SU-DHL-6 (cell line): ENCODE measurements at regions not wholly inside any gene's neighbourhood (a gene's known extent, or its start where the extent isn't known, plus 50 kb on each side); places are given as distances from the start of the nearest gene placed in this dataset.

Experiments used
- H2AFZ ChIP-seq: fragments of 200-600 bp; sonication (generic); 2 replicates; pipeline ENCODE4 v1.6.1; 2014; ENCODE audit warnings: low read depth, mild to moderate bottlenecking, moderate library complexity, mixed read lengths, antibody characterized with exemption, low read length; ENCODE audit not compliant: severe bottlenecking
- H3F3A ChIP-seq: fragments of 200-600 bp; shearing (Covaris generic); 2 replicates; pipeline ENCODE4 v1.6.0; 2016; ENCODE audit warnings: antibody characterized with exemption, mild to moderate bottlenecking; ENCODE audit not compliant: insufficient read depth
- H3K27ac ChIP-seq: fragments of 200-600 bp; sonication (generic); 2 replicates; pipeline ENCODE4 v1.5.1; 2016; ENCODE audit warnings: low read depth, mild to moderate bottlenecking, low read length, moderate library complexity, mixed read lengths
- H3K27me3 ChIP-seq: fragments of 200-600 bp; sonication (generic), shearing (Covaris generic); 2 replicates; pipeline ENCODE4 v1.6.0; 2014; ENCODE audit warnings: mild to moderate bottlenecking, low read length
- H3K36me3 ChIP-seq: fragments of 200-600 bp; sonication (generic); 2 replicates; pipeline ENCODE4 v1.6.1; 2014; ENCODE audit warnings: mild to moderate bottlenecking, low read length, mixed read lengths
- H3K4me2 ChIP-seq: fragments of 300-600, 200-600 bp; shearing (Covaris generic), sonication (generic); 2 replicates; pipeline ENCODE4 v1.6.0; 2014; ENCODE audit warnings: low read length, low read depth, mild to moderate bottlenecking; ENCODE audit not compliant: poor library complexity, severe bottlenecking
- H3K4me3 ChIP-seq: fragments of 200-600 bp; sonication (generic); 2 replicates; pipeline ENCODE4 v1.5.1; 2014; ENCODE audit warnings: antibody characterized with exemption, low read length, mild to moderate bottlenecking, mixed read lengths; ENCODE audit not compliant: insufficient read depth, poor library complexity, severe bottlenecking
- H3K79me2 ChIP-seq: fragments of 200-600 bp; sonication (generic); 2 replicates; pipeline ENCODE4 v1.6.1; 2014; ENCODE audit warnings: mild to moderate bottlenecking, low read length, moderate library complexity; ENCODE audit not compliant: insufficient read depth
- H3K9ac ChIP-seq: fragments of 200-600 bp; sonication (generic); 2 replicates; pipeline ENCODE4 v1.7.0; 2014; ENCODE audit warnings: mild to moderate bottlenecking, low read length
- H3K9me2 ChIP-seq: fragments of 200-600 bp; sonication (generic); replicated peaks from 2 replicates; pipeline ENCODE4 v1.6.1; 2014; ENCODE audit warnings: low read length; ENCODE audit not compliant: insufficient read depth
- H3K9me3 ChIP-seq: fragments of 200-600 bp; sonication (generic); 2 replicates; pipeline ENCODE4 v1.6.1; 2014; ENCODE audit warnings: low read length, mixed read lengths; ENCODE audit not compliant: insufficient read depth
- H4K20me1 ChIP-seq: fragments of 200-600 bp; sonication (generic); 2 replicates; pipeline ENCODE4 v1.6.1; 2014; ENCODE audit warnings: low read depth, mild to moderate bottlenecking, antibody characterized with exemption, low read length, moderate library complexity, mixed read lengths
- CTCF ChIP-seq: fragments of 200-600 bp; sonication (generic); IDR thresholded peaks from one replicate; pipeline ENCODE4 v1.5.1; 2017; ENCODE audit warnings: antibody characterized with exemption, mild to moderate bottlenecking, low read length, moderate library complexity; ENCODE audit not compliant: insufficient read depth, poor library complexity, severe bottlenecking
- EZH2phosphoT487 ChIP-seq: fragments of 200-600 bp; sonication (generic), shearing (Covaris generic); conservative IDR thresholded peaks from 2 replicates; pipeline ENCODE4 v1.6.1; 2018; ENCODE audit warnings: mild to moderate bottlenecking, antibody characterized with exemption, low read length, moderate library complexity, mixed read lengths

DNA sequence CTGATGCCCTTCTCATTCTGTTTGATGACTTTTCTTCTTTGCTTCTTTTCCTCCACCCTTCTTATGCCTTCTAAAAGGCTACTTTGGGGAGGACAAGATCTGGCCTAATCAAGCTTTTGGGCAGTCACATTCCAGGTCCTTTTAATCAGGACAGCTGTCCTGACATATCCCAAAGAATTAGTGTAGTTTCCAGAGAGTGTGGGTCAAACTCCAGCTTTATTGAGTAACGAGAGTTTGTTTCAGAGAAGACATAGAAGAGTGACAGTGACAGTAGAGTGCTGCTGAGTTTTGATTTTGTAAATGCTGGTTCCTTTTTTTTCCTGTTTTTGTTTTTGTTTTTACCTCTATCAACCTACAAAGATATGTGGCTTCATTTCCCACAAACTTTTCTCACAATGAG is 158.4 kb upstream of the SESN3 start:
- no peaks in the 10 kb centered on the region for H3K27me3 ChIP-seq
- H3K36me3 ChIP-seq: no peaks in the 10 kb centered on the region
- no peaks in the 10 kb centered on the region for H3K79me2 ChIP-seq
- H2AFZ ChIP-seq: no peak overlapping the region
- H3K9me3 ChIP-seq: no peaks in the 10 kb centered on the region
- no peak overlapping the region for H3K4me3 ChIP-seq
- H3F3A ChIP-seq: no peaks in the 10 kb centered on the region
- no peaks in the 10 kb centered on the region for H4K20me1 ChIP-seq
- no peak overlapping the region for H3K4me2 ChIP-seq
- TF ChIP-seq CTCF (no peak), EZH2phosphoT487 (no peak)
- H3K9me2 ChIP-seq: no peaks in the 10 kb centered on the region
- no peak overlapping the region for H3K9ac ChIP-seq
- no peak overlapping the region for H3K27ac ChIP-seq

GRCh38 chr11:95388086-95388485 is 157.1 kb upstream of the SESN3 start:
- Histone ChIP-seq H3K27ac (no peak overlapping the region), H3K27me3 (no peaks in the 10 kb centered on the region), H3K9me2 (no peaks in the 10 kb centered on the region), H3K36me3 (no peaks in the 10 kb centered on the region), H3K4me3 (no peak overlapping the region), H2AFZ (no peak overlapping the region), H4K20me1 (no peaks in the 10 kb centered on the region), H3K9ac (no peak overlapping the region), H3F3A (no peaks in the 10 kb centered on the region), H3K4me2 (no peak overlapping the region), H3K9me3 (no peaks in the 10 kb centered on the region), H3K79me2 (no peaks in the 10 kb centered on the region)
- TF ChIP-seq EZH2phosphoT487 (no peak), CTCF (no peak)

DNA sequence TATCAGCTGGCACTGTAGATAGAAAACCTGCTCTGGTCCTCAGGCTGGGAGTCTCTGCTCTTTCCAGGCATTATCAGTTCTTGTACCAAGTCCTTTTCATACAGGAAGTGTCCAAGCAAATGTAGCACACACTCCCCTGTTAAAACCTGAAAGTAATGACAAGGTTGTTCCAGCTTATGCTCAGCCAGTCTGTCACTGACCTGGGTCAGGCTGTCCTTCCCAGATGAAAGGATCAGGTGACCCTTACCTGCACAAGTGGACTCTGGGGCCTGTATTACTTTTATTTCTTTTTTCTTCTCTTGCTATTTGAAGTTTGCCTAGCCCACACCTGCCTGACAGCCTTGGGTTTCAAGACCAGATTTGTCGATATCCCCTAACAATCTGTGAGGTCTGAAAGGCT is 156.3 kb upstream of the SESN3 start:
- Histone ChIP-seq H3K27ac (no peak overlapping the region), H3K4me2 (no peak overlapping the region), H3K9me2 (no peaks in the 10 kb centered on the region), H2AFZ (no peak overlapping the region), H3K79me2 (no peaks in the 10 kb centered on the region), H3K4me3 (no peak overlapping the region), H3F3A (no peaks in the 10 kb centered on the region), H4K20me1 (no peaks in the 10 kb centered on the region), H3K36me3 (no peaks in the 10 kb centered on the region), H3K9me3 (no peaks in the 10 kb centered on the region), H3K27me3 (no peaks in the 10 kb centered on the region), H3K9ac (no peak overlapping the region)
- TF ChIP-seq CTCF (no peak), EZH2phosphoT487 (no peak)

DNA sequence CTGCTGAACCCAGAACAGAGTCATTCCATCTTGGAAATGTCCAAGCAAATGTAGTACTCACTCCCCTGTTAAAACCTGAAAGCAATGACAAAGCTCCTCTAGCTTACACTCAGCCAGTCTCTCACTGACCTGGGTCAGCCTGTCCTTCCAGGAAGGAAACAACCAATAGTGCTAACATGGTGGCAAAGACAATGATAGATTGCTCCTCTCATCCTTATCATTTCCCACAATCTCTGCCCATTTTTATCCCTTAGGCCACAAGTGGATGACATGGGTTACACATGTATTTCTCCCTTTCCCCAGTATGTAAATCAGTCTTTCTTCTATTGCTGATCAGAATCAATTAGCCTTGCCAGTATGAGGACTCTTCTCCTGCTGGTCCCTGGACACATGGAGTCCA is 154.6 kb upstream of the SESN3 start:
- TF ChIP-seq EZH2phosphoT487: no peak
- no peak for TF ChIP-seq CTCF
- Histone ChIP-seq H3K36me3 (no peaks in the 10 kb centered on the region), H4K20me1 (no peaks in the 10 kb centered on the region)

More for the DNA sequence above, 154.6 kb upstream of the SESN3 start:
- no peaks in the 10 kb centered on the region for H3K9me2 ChIP-seq
- H3K9ac ChIP-seq: no peak overlapping the region
- H2AFZ ChIP-seq: no peak overlapping the region
- no peaks in the 10 kb centered on the region for H3K9me3 ChIP-seq
- no peak overlapping the region for H3K4me2 ChIP-seq
- H3K27me3 ChIP-seq: no peaks in the 10 kb centered on the region
- no peaks in the 10 kb centered on the region for H3K79me2 ChIP-seq
- H3K27ac ChIP-seq: no peak overlapping the region
- no peaks in the 10 kb centered on the region for H3F3A ChIP-seq
- no peak overlapping the region for H3K4me3 ChIP-seq
